ENCODE measurements at regions not wholly inside any gene's neighbourhood (a gene's known extent, or its start where the extent isn't known, plus 50 kb on each side); places are given as distances from the start of the nearest gene placed in this dataset.

- no peaks in the 10 kb centered on the region for H3K27me3 Mint-ChIP-seq
- peak overlapping the region; percentile 19 for H3K27ac Mint-ChIP-seq
- no peaks in the 10 kb centered on the region for H3K36me3 Mint-ChIP-seq
- no peak for DNase-seq
- no peaks in the 10 kb centered on the region for H3K4me1 Mint-ChIP-seq
- CTCF ChIA-PET: no interaction called here
- no peaks in the 10 kb centered on the region for H3K9me3 Mint-ChIP-seq
- no peak overlapping the region for H3K4me3 Mint-ChIP-seq
Observed at GRCh38 chrX:121301822-121302221, 254.4 kb downstream of the GLUD2 start.

GRCh38 chrX:121307449-121307848, 260.0 kb downstream of the GLUD2 start:
- Mint-ChIP-seq H3K9me3 (no peaks in the 10 kb centered on the region), H3K36me3 (no peaks in the 10 kb centered on the region), H3K27me3 (no peaks in the 10 kb centered on the region), H3K4me3 (no peak overlapping the region), H3K4me1 (peaks cover 8% of the 10 kb centered on the region), H3K27ac (no peak overlapping the region)
- CTCF ChIA-PET: no interaction called here
- DNase-seq: no peak

GRCh38 chrX:121308276-121308805, 260.9 kb downstream of the GLUD2 start:
- CTCF ChIA-PET: interaction anchor here (0.5 kb wide), 1 partner anchor 518 kb away, joined by 3 read pairs; no protein-coding TSS in a partner anchor
- Mint-ChIP-seq H3K27ac (peak overlapping the region; percentile 33), H3K4me1 (peaks cover 8% of the 10 kb centered on the region), H3K36me3 (no peaks in the 10 kb centered on the region), H3K9me3 (no peaks in the 10 kb centered on the region), H3K27me3 (no peaks in the 10 kb centered on the region), H3K4me3 (no peak overlapping the region)
- DNase-seq: peak; percentile 25

GRCh38 chrX:121310820-121311219, 263.4 kb downstream of the GLUD2 start:
- Mint-ChIP-seq H3K4me1 (peaks cover 8% of the 10 kb centered on the region), H3K4me3 (no peak overlapping the region), H3K36me3 (no peaks in the 10 kb centered on the region), H3K27ac (no peak overlapping the region), H3K27me3 (no peaks in the 10 kb centered on the region), H3K9me3 (no peaks in the 10 kb centered on the region)
- no peak for DNase-seq
- CTCF ChIA-PET: no interaction called here

- Mint-ChIP-seq H3K36me3 (no peaks in the 10 kb centered on the region), H3K4me3 (no peak overlapping the region), H3K4me1 (no peaks in the 10 kb centered on the region), H3K27ac (no peak overlapping the region), H3K27me3 (no peaks in the 10 kb centered on the region), H3K9me3 (no peaks in the 10 kb centered on the region)
- DNase-seq: no peak
- CTCF ChIA-PET: no interaction called here
Observed at GRCh38 chrX:121320441-121320840, 273.0 kb downstream of the GLUD2 start.

GRCh38 chrX:121322159-121322558, 274.7 kb downstream of the GLUD2 start:
- Mint-ChIP-seq H3K4me3 (no peak overlapping the region), H3K27me3 (no peaks in the 10 kb centered on the region), H3K36me3 (no peaks in the 10 kb centered on the region), H3K4me1 (no peaks in the 10 kb centered on the region), H3K9me3 (no peaks in the 10 kb centered on the region), H3K27ac (no peak overlapping the region)
- CTCF ChIA-PET: no interaction called here
- no peak for DNase-seq

- CTCF ChIA-PET: no interaction called here
- H3K36me3 Mint-ChIP-seq: no peaks in the 10 kb centered on the region
- no peak overlapping the region for H3K27ac Mint-ChIP-seq
- no peaks in the 10 kb centered on the region for H3K4me1 Mint-ChIP-seq
- no peaks in the 10 kb centered on the region for H3K27me3 Mint-ChIP-seq
- no peak for DNase-seq
- H3K9me3 Mint-ChIP-seq: no peaks in the 10 kb centered on the region
- H3K4me3 Mint-ChIP-seq: no peak overlapping the region
Observed at GRCh38 chrX:121323337-121323736, 275.9 kb downstream of the GLUD2 start.

GRCh38 chrX:121333942-121334341, 286.5 kb downstream of the GLUD2 start:
- Mint-ChIP-seq H3K27me3 (no peaks in the 10 kb centered on the region), H3K9me3 (no peaks in the 10 kb centered on the region), H3K36me3 (no peaks in the 10 kb centered on the region), H3K27ac (no peak overlapping the region), H3K4me1 (no peaks in the 10 kb centered on the region), H3K4me3 (no peak overlapping the region)
- no peak for DNase-seq
- CTCF ChIA-PET: no interaction called here

GRCh38 chrX:121336831-121337421, 289.5 kb downstream of the GLUD2 start:
- CTCF ChIA-PET: no interaction called here
- Mint-ChIP-seq H3K4me3 (no peak overlapping the region), H3K27me3 (no peaks in the 10 kb centered on the region), H3K27ac (no peak overlapping the region), H3K9me3 (no peaks in the 10 kb centered on the region), H3K4me1 (no peaks in the 10 kb centered on the region), H3K36me3 (no peaks in the 10 kb centered on the region)
- DNase-seq: no peak

- H3K27me3 Mint-ChIP-seq: no peaks in the 10 kb centered on the region
Observed at GRCh38 chrX:121337816-121338215, 290.4 kb downstream of the GLUD2 start.

GRCh38 chrX:121349263-121349662, 301.9 kb downstream of the GLUD2 start:
- H3K9me3 Mint-ChIP-seq: no peaks in the 10 kb centered on the region
- H3K36me3 Mint-ChIP-seq: no peaks in the 10 kb centered on the region
- no peaks in the 10 kb centered on the region for H3K27me3 Mint-ChIP-seq
- H3K27ac Mint-ChIP-seq: no peak overlapping the region
- DNase-seq: no peak
- H3K4me1 Mint-ChIP-seq: no peaks in the 10 kb centered on the region
- CTCF ChIA-PET: no interaction called here
- H3K4me3 Mint-ChIP-seq: no peak overlapping the region

More at GRCh38 chrX:121337816-121338215, 290.4 kb downstream of the GLUD2 start:
- H3K4me3 Mint-ChIP-seq: no peak overlapping the region
- no peaks in the 10 kb centered on the region for H3K9me3 Mint-ChIP-seq
- no peaks in the 10 kb centered on the region for H3K36me3 Mint-ChIP-seq
- no peak overlapping the region for H3K27ac Mint-ChIP-seq
- DNase-seq: no peak
- H3K4me1 Mint-ChIP-seq: no peaks in the 10 kb centered on the region
- CTCF ChIA-PET: no interaction called here

- Mint-ChIP-seq H3K36me3 (no peaks in the 10 kb centered on the region), H3K4me3 (no peak overlapping the region), H3K4me1 (no peaks in the 10 kb centered on the region), H3K27me3 (no peaks in the 10 kb centered on the region), H3K27ac (no peak overlapping the region), H3K9me3 (no peaks in the 10 kb centered on the region)
- CTCF ChIA-PET: no interaction called here
- DNase-seq: no peak
Observed at GRCh38 chrX:121356139-121356849, 308.9 kb downstream of the GLUD2 start.

GRCh38 chrX:121356850-121357171, 309.4 kb downstream of the GLUD2 start:
- Mint-ChIP-seq H3K36me3 (no peaks in the 10 kb centered on the region), H3K27ac (no peak overlapping the region), H3K4me3 (no peak overlapping the region), H3K4me1 (no peaks in the 10 kb centered on the region), H3K9me3 (no peaks in the 10 kb centered on the region), H3K27me3 (no peaks in the 10 kb centered on the region)
- no peak for DNase-seq
- CTCF ChIA-PET: no interaction called here

- CTCF ChIA-PET: no interaction called here
- H3K9me3 Mint-ChIP-seq: peaks cover 2% of the 10 kb centered on the region
- no peak overlapping the region for H3K27ac Mint-ChIP-seq
- no peaks in the 10 kb centered on the region for H3K36me3 Mint-ChIP-seq
- peaks cover under 1% of the 10 kb centered on the region for H3K4me1 Mint-ChIP-seq
- no peak overlapping the region for H3K4me3 Mint-ChIP-seq
- DNase-seq: no peak
- H3K27me3 Mint-ChIP-seq: no peaks in the 10 kb centered on the region
Observed at GRCh38 chrX:121360280-121360679, 312.9 kb downstream of the GLUD2 start.

- CTCF ChIA-PET: no interaction called here
- no peak overlapping the region for H3K4me3 Mint-ChIP-seq
- H3K27ac Mint-ChIP-seq: no peak overlapping the region
- H3K9me3 Mint-ChIP-seq: peaks cover 2% of the 10 kb centered on the region
- H3K4me1 Mint-ChIP-seq: peaks cover 2% of the 10 kb centered on the region
- H3K27me3 Mint-ChIP-seq: no peaks in the 10 kb centered on the region
- no peak for DNase-seq
- no peaks in the 10 kb centered on the region for H3K36me3 Mint-ChIP-seq
Observed at GRCh38 chrX:121365572-121366161, 318.3 kb downstream of the GLUD2 start.
